SJCRH30 (cell line): ENCODE measurements at regions not wholly inside any gene's neighbourhood (a gene's known extent, or its start where the extent isn't known, plus 50 kb on each side); places are given as distances from the start of the nearest gene placed in this dataset.

Source experiments
- DNase-seq, 2 experiments: peaks; one replicate each; pipeline ENCODE4 v3.0.0-alpha.2; 2015 to 2020
- H3K27ac ChIP-seq: fragments of 250-450 bp; sonication (Bioruptor Pico); 2 replicates; pipeline ENCODE4 v1.5.1; 2020; ENCODE audit warnings: mild to moderate bottlenecking, moderate library complexity
- H3K27me3 ChIP-seq: fragments of 250-450 bp; sonication (Bioruptor Pico); 2 replicates; pipeline ENCODE4 v1.5.1; 2020; ENCODE audit warnings: mild to moderate bottlenecking, moderate library complexity
- H3K36me3 ChIP-seq: fragments of 250-450 bp; sonication (Bioruptor Pico); 2 replicates; pipeline ENCODE4 v1.5.1; 2020; ENCODE audit warnings: mild to moderate bottlenecking, moderate library complexity
- H3K4me1 ChIP-seq: fragments of 250-450 bp; sonication (Bioruptor Pico); 2 replicates; pipeline ENCODE4 v1.5.1; 2020; ENCODE audit warnings: mild to moderate bottlenecking, moderate library complexity
- H3K4me3 ChIP-seq: fragments of 250-450 bp; sonication (Bioruptor Pico); 2 replicates; pipeline ENCODE4 v1.5.1; 2020; ENCODE audit warnings: mild to moderate bottlenecking, moderate library complexity
- H3K9me3 ChIP-seq: fragments of 250-450 bp; sonication (Bioruptor Pico); replicated peaks from 2 replicates; pipeline ENCODE4 v1.5.1; 2020; ENCODE audit warnings: mild to moderate bottlenecking, moderate library complexity

DNA sequence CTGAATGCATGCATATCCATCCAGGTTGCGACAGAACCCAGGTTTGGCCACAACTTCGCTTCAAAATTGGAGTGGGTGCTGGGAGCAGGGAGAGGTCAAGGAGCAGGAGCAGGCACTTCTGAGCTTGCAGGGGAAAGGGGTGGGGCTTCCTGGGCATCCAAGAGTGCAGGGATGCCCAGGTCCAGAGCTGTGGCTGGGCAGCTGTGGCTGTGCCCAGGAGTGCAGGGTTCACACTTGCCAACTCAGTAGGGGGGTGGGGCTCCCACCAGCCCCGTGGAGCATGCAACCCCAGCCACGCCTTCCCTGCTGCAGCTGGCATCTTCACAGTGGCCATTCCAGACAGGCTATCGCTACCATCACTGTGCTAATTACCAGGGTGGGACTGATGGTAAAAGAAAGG is 115.3 kb upstream of the MTNR1B start:
- Histone ChIP-seq H3K27me3 (no peaks in the 10 kb centered on the region), H3K36me3 (no peaks in the 10 kb centered on the region), H3K27ac (no peak overlapping the region), H3K9me3 (no peaks in the 10 kb centered on the region), H3K4me1 (no peaks in the 10 kb centered on the region), H3K4me3 (no peak overlapping the region)
- DNase-seq, result no peak

DNA sequence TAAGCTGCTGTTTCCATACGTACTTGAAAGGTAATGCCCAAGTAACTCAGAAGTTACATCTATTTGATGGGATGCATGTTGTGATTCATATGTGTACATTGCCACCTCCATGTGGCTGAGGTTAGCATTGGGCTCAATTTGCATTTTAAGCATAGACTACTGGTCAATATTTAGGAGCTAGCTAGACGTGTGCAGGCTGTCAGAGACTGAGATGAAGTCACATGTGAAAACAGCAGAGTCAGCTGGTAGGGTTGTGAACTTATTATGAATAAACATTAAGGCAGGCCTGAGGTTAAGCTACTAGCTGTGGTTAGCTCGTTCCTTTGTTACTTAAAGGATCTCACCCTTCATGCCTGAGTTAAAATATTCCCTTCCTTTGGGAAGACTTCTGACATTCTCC is 114.5 kb upstream of the MTNR1B start:
- no peak for DNase-seq
- H3K4me3 ChIP-seq, result no peak overlapping the region
- no peaks in the 10 kb centered on the region for H3K36me3 ChIP-seq
- no peaks in the 10 kb centered on the region for H3K27me3 ChIP-seq
- H3K4me1 ChIP-seq, result no peaks in the 10 kb centered on the region
- no peak overlapping the region for H3K27ac ChIP-seq
- H3K9me3 ChIP-seq, result no peaks in the 10 kb centered on the region

DNA sequence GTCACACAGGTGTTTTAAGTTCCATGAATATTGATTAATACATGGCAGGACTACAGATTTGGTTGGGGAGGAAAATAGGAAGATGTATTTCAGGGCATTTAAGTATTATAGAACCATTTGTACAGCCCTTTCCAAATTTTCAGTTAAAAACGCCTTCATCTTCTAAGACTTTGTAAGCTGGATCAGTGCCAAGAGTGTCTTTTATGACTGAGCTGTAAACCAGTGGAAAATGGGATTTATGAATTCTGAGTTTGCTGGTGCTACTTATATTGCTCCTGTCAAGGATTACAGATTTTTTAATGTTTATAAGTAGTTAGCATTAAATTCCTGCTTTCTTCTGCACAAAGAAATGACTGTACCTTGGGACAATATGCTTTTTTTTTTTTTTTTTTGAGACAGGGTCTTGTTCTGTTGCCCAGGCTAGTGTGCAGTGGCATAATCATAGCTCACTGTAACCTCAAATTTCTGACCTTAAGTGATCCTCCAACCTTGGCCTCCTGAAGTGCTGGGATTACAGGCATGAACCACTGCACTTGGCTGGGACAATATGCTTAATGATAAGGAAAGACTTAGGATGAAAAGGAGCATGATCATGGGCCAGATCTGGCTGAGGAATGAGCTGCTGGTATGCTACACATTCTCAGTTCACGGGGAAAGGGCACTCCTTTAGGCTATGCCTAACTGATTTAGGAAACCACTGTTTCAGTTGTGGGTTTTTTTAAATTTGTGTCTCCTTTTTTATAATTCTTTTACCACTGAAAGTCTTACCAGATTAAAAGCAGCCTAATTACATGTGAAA is 113.6 kb upstream of the MTNR1B start:
- no peaks in the 10 kb centered on the region for H3K36me3 ChIP-seq
- H3K27me3 ChIP-seq, result no peaks in the 10 kb centered on the region
- no peak overlapping the region for H3K27ac ChIP-seq
- H3K4me3 ChIP-seq, result no peak overlapping the region
- no peaks in the 10 kb centered on the region for H3K4me1 ChIP-seq
- no peak for DNase-seq
- H3K9me3 ChIP-seq, result no peaks in the 10 kb centered on the region

DNA sequence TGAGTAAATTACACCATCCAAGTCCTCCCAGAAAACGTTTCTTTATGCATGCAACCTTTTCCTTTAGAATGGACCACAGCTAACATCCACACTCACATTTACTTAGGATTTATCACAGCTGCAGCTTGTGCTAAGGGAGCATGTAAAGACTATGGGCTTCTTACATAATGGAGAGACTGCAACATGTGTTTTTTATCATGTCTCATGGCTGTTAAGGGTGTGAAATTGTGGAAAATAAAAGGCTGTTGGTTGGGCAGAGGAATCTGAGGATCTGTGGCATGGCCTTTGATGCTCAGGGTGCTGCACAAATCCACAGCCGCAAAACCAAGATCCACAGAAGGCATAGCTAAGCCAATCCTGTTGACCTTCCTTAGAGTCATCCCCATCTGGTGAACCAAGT is 112.0 kb upstream of the MTNR1B start:
- H3K36me3 ChIP-seq, result no peaks in the 10 kb centered on the region
- H3K4me3 ChIP-seq, result no peak overlapping the region
- no peak overlapping the region for H3K27ac ChIP-seq
- no peak for DNase-seq
- H3K9me3 ChIP-seq, result no peaks in the 10 kb centered on the region
- no peaks in the 10 kb centered on the region for H3K27me3 ChIP-seq
- no peaks in the 10 kb centered on the region for H3K4me1 ChIP-seq

DNA sequence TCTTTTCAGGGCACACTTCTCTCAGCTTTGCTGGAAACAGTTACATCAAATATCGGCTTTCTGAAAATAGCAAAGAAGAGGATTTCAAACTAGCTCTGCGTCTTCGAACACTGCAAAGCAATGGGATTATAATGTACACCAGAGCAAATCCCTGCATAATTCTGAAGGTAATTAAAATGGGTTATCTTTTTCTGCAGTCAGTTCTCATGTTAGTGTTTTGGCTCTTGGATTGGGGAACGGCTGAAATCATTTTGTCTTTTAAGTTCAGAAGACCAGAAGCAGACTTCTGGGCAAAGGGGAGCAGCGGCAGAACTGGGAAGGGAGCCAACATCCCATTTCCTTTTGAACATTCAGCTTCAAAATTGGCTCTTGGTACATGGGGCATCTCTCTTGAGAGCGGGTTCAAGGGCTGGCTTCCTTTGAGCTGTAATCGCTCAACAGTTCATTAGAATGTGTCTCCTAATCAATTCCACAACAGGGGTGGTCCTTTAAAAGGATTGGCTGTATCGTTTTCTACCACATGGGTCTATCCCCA is 110.2 kb upstream of the MTNR1B start:
- DNase-seq, result no peak
- H3K4me3 ChIP-seq, result no peak overlapping the region
- H3K27ac ChIP-seq, result no peak overlapping the region
- no peaks in the 10 kb centered on the region for H3K9me3 ChIP-seq
- H3K27me3 ChIP-seq, result no peaks in the 10 kb centered on the region
- H3K36me3 ChIP-seq, result no peaks in the 10 kb centered on the region
- no peaks in the 10 kb centered on the region for H3K4me1 ChIP-seq

DNA sequence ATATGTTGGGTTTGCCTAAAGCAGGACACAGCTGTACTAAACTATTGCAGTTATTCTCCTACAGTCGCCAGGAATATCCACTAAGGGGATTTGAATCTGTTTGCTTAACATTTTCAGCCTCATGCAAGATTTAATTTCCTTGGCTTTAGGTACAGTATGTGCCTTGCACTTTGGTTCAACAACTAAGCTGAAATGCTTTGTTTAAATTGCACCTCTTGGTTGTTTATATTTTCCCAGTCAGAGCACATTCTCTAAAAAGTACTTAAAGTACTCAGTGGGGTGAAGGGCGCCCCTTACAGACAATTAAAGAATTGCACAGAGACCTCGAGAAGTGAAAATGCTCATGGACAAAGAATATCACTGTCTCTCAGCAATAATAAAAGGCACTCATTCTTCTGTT is 107.8 kb upstream of the MTNR1B start:
- H3K27me3 ChIP-seq, result no peaks in the 10 kb centered on the region
- H3K9me3 ChIP-seq, result no peaks in the 10 kb centered on the region
- no peaks in the 10 kb centered on the region for H3K4me1 ChIP-seq
- H3K36me3 ChIP-seq, result no peaks in the 10 kb centered on the region
- H3K4me3 ChIP-seq, result no peak overlapping the region
- DNase-seq, result no peak
- H3K27ac ChIP-seq, result no peak overlapping the region

DNA sequence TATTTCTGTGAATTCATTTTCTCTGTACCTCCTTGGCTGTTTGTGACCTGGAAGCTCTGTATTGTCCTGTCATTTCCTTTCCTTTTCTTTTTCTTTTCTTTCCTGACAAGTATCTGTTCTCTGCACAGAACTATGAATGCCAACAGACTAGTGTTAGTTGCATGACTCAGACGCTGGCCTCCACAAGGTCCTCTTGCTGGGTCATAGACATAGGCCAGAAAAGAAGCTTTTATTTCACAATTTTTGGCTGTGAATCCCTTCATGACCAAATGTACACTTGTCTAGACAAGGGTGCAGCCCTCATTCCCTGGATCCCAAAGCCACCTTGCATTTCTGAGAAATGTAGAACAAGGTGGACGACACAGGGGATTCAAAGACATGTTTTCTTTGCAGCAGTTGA is 104.1 kb upstream of the MTNR1B start:
- Histone ChIP-seq H3K27me3 (no peaks in the 10 kb centered on the region), H3K9me3 (no peaks in the 10 kb centered on the region), H3K4me3 (no peak overlapping the region), H3K27ac (no peak overlapping the region), H3K36me3 (no peaks in the 10 kb centered on the region), H3K4me1 (no peaks in the 10 kb centered on the region)
- DNase-seq, result no peak

DNA sequence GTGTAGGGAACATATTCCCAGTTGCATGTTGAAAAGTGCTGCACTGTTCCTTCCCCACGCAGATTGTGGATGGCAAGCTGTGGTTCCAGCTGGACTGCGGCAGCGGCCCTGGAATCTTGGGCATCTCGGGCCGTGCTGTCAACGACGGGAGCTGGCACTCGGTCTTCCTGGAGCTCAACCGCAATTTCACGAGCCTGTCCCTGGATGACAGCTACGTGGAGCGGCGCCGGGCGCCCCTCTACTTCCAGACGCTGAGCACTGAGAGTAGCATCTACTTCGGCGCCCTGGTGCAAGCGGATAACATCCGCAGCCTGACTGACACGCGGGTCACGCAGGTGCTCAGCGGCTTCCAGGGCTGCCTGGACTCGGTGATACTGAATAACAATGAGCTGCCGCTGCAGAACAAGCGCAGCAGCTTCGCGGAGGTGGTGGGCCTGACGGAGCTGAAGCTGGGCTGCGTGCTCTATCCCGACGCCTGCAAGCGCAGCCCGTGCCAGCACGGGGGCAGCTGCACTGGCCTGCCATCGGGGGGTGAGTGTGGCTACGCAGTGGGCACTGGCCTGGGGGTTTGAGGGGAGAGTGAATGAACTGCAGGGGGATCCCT is 102.7 kb upstream of the MTNR1B start:
- Histone ChIP-seq H3K27me3 (no peaks in the 10 kb centered on the region), H3K27ac (no peak overlapping the region), H3K36me3 (no peaks in the 10 kb centered on the region), H3K4me1 (no peaks in the 10 kb centered on the region), H3K9me3 (no peaks in the 10 kb centered on the region), H3K4me3 (no peak overlapping the region)
- DNase-seq, result no peak

DNA sequence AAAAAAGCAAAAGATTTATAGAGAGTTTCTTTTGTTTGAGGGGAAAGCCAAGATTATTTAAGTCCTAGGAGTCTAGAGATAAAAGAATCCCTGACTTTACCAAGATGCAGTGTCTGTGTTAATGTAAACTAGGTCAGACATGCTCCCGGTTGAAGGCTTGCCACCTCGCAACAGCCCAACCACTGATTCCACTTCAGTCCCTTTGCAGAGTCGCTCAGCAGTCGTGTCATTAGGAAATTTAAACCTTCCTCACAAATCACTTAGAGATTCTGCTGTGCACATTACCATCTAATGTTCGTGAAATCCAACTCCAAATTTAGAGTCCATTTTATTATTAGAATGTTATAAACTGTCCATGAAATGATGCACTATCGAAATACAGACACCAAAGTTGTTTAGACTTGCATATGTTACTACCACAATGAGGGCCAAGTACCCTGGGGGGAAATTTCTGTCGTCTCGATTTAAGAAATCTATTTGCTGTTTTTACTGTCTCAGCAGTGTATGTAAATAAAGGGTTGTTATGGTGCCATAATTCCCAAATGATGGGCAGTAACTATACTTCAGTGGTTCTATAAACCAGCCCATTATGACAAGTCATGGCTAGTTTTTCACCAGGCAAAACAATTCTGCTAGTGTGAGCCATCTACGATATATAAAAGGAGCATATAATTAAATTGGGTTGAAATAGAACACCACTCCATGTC is 101.4 kb upstream of the MTNR1B start:
- H3K27ac ChIP-seq, result no peak overlapping the region
- H3K9me3 ChIP-seq, result no peaks in the 10 kb centered on the region
- no peak for DNase-seq
- no peak overlapping the region for H3K4me3 ChIP-seq
- no peaks in the 10 kb centered on the region for H3K4me1 ChIP-seq
- H3K27me3 ChIP-seq, result no peaks in the 10 kb centered on the region
- H3K36me3 ChIP-seq, result no peaks in the 10 kb centered on the region

DNA sequence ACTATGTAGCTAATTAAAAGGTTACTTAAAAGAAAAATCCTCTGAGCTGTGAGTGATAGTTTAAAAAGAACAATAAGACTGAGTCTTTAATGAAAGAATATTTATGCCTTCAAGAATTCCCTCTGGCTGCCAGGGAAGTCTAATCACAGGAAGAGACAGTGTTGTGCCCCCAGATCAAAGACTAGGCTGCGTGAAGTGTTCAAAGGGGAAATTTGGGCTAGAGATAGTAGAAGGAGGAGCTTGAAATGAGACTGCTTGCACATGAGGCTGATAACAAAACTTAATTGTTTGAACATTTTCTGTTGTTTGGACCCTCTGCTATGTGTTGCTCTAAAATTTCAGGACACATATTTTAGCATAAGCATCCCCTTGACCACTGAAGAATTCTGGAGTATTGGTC is 99.7 kb upstream of the MTNR1B start:
- DNase-seq, result no peak
- Histone ChIP-seq H3K4me3 (no peak overlapping the region), H3K36me3 (no peaks in the 10 kb centered on the region), H3K4me1 (no peaks in the 10 kb centered on the region), H3K27me3 (no peaks in the 10 kb centered on the region), H3K27ac (no peak overlapping the region), H3K9me3 (no peaks in the 10 kb centered on the region)

DNA sequence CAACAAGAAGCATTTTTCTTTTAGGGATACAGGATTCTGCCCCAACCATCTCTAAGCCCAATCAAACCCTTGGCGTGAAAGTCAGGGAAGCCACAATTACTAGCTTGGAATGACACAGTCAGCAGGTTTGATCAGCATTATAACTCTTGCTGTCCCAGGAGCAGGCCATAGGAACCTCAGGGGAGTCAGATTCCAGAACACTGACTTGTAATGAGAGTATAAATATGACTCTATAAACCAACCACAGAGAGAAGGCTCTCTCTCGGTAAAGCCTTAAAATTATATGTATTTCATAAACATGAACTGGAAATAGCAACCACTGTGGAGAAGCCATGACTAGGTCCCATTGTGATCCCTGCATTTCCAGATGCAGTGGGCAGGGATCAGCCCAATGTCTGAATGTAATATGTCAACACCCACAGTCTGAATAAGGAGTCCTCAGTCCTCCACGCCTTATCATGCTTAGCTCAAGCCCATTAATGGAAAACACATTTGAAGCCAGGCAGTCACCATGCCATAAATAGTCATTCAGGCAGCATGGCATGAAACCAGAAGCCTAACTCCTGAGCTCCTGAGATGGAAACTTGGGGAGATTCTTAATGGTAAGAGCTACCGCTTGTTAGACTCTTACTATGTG is 99.1 kb upstream of the MTNR1B start:
- Histone ChIP-seq H3K36me3 (no peaks in the 10 kb centered on the region), H3K27me3 (no peaks in the 10 kb centered on the region), H3K9me3 (no peaks in the 10 kb centered on the region), H3K27ac (no peak overlapping the region), H3K4me3 (no peak overlapping the region), H3K4me1 (no peaks in the 10 kb centered on the region)
- no peak for DNase-seq

DNA sequence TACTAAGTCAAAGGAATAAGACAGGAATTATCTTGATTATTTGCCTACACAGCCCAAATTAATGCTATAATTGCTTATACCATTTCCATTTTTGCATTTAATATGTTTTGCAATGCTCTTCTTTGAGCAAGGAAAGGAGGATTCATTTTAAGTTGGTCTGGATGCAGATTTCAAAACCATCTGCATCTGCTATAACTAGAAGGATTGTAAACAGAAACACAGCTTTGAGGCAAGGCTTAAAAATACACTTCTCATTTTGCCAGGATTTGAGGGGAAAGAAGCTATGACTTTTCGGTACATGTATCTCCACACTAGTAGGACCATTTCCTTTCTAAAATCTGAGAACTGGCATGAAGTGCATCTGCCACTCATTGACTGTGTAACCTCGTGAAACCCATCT is 95.9 kb upstream of the MTNR1B start:
- no peaks in the 10 kb centered on the region for H3K27me3 ChIP-seq
- no peaks in the 10 kb centered on the region for H3K36me3 ChIP-seq
- H3K4me1 ChIP-seq, result no peaks in the 10 kb centered on the region

DNA sequence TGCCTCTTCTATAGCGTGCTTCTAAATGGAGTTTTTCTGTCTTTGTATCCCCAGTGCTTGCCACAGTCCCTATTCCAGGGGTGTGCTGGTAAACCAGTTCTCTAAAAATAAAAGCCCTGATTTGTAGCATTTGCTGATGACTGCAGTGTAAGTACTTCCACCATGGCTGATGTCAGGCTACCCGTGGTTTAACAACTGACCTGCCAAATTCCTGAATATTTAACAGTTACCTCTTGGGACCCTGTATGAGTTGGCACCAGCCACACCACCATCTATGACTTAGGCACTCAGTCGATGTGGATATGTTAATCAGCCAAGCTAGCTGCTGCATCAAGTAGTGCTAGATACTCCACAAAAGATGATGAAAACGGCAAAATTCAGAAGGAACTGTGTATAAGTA is 94.0 kb upstream of the MTNR1B start:
- Histone ChIP-seq H3K36me3 (no peaks in the 10 kb centered on the region), H3K27me3 (no peaks in the 10 kb centered on the region), H3K4me3 (no peak overlapping the region), H3K4me1 (peaks cover 3% of the 10 kb centered on the region), H3K27ac (no peak overlapping the region), H3K9me3 (no peaks in the 10 kb centered on the region)
- no peak for DNase-seq

More for the DNA sequence above, 95.9 kb upstream of the MTNR1B start:
- H3K9me3 ChIP-seq, result no peaks in the 10 kb centered on the region
- H3K4me3 ChIP-seq, result no peak overlapping the region
- no peak overlapping the region for H3K27ac ChIP-seq
- no peak for DNase-seq

DNA sequence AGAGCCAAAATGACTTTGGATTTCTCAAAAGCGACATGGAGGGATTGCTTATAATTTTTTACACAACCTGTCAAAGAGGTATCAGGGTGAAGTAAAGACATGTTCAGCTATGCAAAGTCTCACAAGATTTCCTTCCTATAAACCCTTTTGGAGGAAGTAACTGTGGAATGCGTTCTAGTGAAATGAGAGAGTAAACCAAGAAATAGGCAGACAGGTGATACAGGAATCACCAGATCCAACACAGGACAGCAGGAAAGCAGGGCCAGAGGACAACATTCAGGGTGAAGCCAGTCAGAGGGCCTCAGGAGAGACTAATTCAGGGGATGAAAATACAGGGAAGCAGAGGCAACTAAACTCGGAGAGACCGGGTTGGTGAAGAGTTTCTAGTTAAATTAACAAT is 90.4 kb upstream of the MTNR1B start:
- no peak overlapping the region for H3K27ac ChIP-seq
- H3K4me1 ChIP-seq, result peaks cover 6% of the 10 kb centered on the region
- H3K4me3 ChIP-seq, result no peak overlapping the region
- no peak for DNase-seq
- no peaks in the 10 kb centered on the region for H3K9me3 ChIP-seq
- no peaks in the 10 kb centered on the region for H3K36me3 ChIP-seq
- H3K27me3 ChIP-seq, result no peaks in the 10 kb centered on the region

DNA sequence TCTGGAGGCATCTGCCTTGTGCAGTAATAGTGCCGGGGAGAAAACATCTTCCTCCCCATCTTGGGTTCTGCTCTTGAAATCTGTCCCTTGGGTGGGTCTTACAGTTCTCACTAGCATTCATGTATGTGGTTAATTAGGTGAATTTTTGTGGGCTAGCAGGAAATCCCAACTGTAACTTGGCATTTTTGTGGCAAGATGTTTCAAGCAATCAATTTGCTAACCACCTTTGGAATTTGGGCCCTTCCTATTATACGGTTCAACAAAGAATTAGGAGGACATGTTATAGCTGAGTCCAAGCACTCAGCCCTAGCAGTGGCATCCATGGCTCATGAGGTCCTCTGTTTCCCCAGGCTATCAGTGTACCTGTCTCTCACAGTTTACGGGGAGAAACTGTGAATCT is 89.1 kb upstream of the MTNR1B start:
- DNase-seq, result peak; percentile 2 to 37
- no peak overlapping the region for H3K4me3 ChIP-seq
- no peaks in the 10 kb centered on the region for H3K9me3 ChIP-seq
- no peak overlapping the region for H3K27ac ChIP-seq
- no peaks in the 10 kb centered on the region for H3K27me3 ChIP-seq
- peaks cover 6% of the 10 kb centered on the region for H3K4me1 ChIP-seq
- H3K36me3 ChIP-seq, result no peaks in the 10 kb centered on the region
